Peyer's patch (tissue), 4 donors: ENCODE measurements at regions not wholly inside any gene's neighbourhood (a gene's known extent, or its start where the extent isn't known, plus 50 kb on each side); places are given as distances from the start of the nearest gene placed in this dataset.

Experiments
- CTCF ChIP-seq, 6 experiments: fragments of 450-650 bp in 4 of 6; fragments of 200-600 bp in 2 of 6; sonication (generic) in 1 of 6; IDR thresholded peaks; one replicate each; pipeline ENCODE4 v1.5.1; 2017 to 2019; ENCODE audit warnings: antibody characterized with exemption in 6 of 6, mild to moderate bottlenecking in 3 of 6, moderate library complexity in 1 of 6
- POLR2A ChIP-seq, 2 donors: fragments of 450-650 bp; IDR thresholded peaks; one replicate each; pipeline ENCODE4 v1.5.1; 2017; ENCODE audit warnings: antibody characterized with exemption in 2 of 2, mild to moderate bottlenecking in 2 of 2, moderate library complexity in 2 of 2

- no peak for TF ChIP-seq CTCF (IDR thresholded peaks at IDR 0.05)
- no peak for TF ChIP-seq POLR2A (IDR thresholded peaks at IDR 0.05)
Observed at GRCh38 chr1:102084771-102085535, 88.2 kb upstream of the OLFM3 start.
